GM12892 (cell line): ENCODE measurements at regions not wholly inside any gene's neighbourhood (a gene's known extent, or its start where the extent isn't known, plus 50 kb on each side); places are given as distances from the start of the nearest gene placed in this dataset.

ENCODE experiments used
- DNase-seq: peaks from one replicate; pipeline ENCODE4 v3.0.0; 2011; ENCODE audit not compliant: insufficient read length
- FAIRE-seq: peaks from 2 replicates; lab custom pipeline; 2011; peaks lifted over from hg19 to GRCh38; lab: Jason Lieb, UNC
- POLR2A ChIP-seq: IDR thresholded peaks from 2 replicates; pipeline ENCODE4 v1.6.1; 2011; ENCODE audit warnings: low read depth, low read length, control low read depth
- POLR2AphosphoS5 ChIP-seq: IDR thresholded peaks from 2 replicates; pipeline ENCODE4 v1.6.1; 2011; ENCODE audit warnings: low read depth, low read length, control low read depth
- TAF1 ChIP-seq: IDR thresholded peaks from 2 replicates; pipeline ENCODE4 v1.6.1; 2011; ENCODE audit warnings: low read depth, mild to moderate bottlenecking, control low read depth, low read length, borderline replicate concordance

- no peak for DNase-seq
- TF ChIP-seq POLR2A (no peak), POLR2AphosphoS5 (no peak)
- no peak for FAIRE-seq
These were observed 355.7 kb upstream of the TMPRSS15 start for GRCh38 chr21:18759267-18759666.

DNA sequence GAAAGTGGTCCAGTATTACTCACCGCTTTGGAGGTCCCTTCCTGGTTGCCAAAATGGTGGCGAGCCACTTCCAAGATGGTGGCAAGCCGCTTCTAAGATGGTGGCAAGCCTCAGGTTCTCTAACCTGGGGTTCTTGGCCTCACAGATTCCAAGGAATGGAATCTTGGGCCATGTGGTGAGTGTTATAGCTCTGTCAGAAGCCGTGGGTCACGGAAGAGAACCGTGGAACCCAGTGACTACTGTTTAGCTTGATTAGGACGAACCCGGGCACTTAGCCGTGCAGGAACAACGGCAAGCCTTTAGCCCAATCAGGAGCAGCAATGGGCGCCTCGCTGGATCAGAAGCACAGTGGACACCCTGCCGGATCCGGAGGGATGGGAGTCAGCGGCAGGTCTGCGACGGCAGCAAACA is 356.2 kb upstream of the TMPRSS15 start:
- TF ChIP-seq TAF1 (no peak), POLR2AphosphoS5 (no peak), POLR2A (no peak)
- FAIRE-seq (no peak), DNase-seq (no peak)

DNA sequence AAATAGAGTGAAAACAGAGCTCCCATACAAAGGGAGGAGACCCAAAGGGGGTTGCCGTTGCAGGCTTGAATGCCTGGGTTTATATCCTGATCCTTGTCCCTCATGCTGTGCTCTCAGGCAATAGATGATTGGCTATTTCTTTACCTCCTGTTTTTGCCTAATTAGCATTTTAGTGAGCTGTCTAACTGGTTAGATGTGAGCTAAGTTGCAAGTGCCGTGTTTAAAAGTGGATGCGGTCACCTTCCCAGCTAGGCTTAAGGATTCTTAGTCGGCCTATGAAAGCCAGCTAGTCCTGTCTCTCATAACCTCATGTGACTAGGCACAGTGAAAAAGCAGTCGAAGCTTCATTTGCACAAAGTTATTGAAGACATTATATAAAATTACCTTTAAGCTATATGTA is 356.7 kb upstream of the TMPRSS15 start:
- TF ChIP-seq TAF1 (no peak), POLR2AphosphoS5 (no peak), POLR2A (no peak)
- DNase-seq (no peak), FAIRE-seq (no peak)

DNA sequence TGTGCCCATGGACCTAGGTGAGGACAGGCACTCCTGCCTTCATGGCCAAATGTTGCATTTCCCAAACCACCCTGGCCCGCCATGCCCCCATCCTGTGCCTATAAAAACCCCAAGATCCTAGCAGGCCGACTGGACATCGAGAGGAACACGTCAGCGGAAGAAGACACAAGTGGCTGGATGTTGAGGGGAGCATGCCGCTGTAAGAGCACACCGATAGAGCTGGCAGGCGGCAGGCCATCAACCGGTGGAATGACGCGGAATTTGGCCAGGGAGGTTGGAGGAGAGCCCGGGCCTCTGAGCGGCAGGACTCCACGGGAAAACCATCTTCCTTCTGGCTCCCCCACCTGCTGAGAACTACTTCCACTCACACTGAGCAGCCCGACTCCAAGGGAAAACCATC is 361.1 kb upstream of the TMPRSS15 start:
- FAIRE-seq (no peak), DNase-seq (no peak)
- no peak for TF ChIP-seq POLR2A
- TF ChIP-seq TAF1: no peak
- TF ChIP-seq POLR2AphosphoS5: no peak

DNA sequence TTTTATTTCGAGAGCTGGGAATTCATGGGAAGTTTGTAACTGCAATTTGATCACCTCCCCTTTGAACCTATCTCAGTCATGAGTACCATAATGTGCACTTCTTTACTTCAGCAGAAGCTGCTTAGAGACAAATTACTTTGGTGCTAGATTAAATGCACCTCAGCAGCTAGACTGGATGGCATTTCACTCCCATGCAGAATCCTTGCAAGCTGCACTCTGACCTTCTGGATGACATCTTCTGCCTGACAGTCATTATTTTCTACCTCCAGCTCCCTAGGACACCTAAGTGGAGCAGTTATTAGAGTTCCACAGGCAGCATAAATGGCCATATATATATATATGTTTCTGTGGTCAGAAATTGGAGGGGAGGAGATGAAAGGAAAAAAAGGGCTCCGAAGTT is 366.0 kb upstream of the TMPRSS15 start:
- DNase-seq: no peak
- no peak for TF ChIP-seq POLR2AphosphoS5
- TF ChIP-seq POLR2A: no peak
- no peak for TF ChIP-seq TAF1
- FAIRE-seq: no peak

GRCh38 chr21:18771845-18772380 is 368.3 kb upstream of the TMPRSS15 start:
- FAIRE-seq (no peak), DNase-seq (no peak)
- TF ChIP-seq TAF1: no peak
- TF ChIP-seq POLR2AphosphoS5: no peak
- TF ChIP-seq POLR2A: no peak

DNA sequence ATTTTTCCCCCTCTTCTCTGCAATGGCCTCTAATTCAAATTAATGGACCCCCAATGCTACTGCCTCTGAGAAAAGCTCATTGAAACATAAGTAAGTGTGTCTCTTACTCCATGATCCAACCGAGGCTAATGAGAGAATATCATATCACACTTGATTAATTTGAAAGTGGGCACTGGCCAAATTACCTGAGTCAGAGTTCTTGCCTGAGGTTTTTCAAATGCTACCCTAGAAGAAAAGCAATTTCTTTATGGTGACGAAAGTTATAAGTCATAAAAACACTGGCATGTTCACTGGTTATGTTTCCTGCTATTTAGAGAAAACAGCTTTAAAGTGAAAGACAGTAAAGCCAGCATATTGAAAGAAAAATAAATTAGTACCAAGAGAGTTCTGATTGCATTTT is 368.8 kb upstream of the TMPRSS15 start:
- TF ChIP-seq POLR2A (no peak), TAF1 (no peak), POLR2AphosphoS5 (no peak)
- DNase-seq (no peak), FAIRE-seq (no peak)

GRCh38 chr21:18772897-18773296 is 369.3 kb upstream of the TMPRSS15 start:
- DNase-seq: no peak
- no peak for TF ChIP-seq POLR2AphosphoS5
- TF ChIP-seq TAF1: no peak
- no peak for TF ChIP-seq POLR2A
- FAIRE-seq: no peak

DNA sequence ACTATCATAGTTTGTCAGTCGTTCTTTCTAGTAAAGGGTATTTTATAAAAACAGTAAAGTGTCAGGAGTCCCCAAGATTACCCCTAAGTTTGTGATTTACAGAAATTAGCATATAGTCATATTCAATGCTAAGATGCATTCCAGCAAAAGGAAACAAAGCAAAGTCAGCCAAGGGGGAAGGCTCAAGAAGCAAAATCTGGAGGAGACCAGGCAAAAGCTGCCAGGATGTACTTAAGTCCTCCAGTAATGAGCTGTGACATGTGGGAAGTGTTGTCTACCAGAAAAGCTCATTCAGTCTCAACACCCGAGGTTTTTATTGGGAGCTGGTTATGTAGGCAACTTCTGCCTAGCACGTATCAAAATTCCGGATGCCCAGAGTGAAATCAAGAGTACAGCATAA is 373.4 kb upstream of the TMPRSS15 start:
- DNase-seq: no peak
- no peak for FAIRE-seq
- TF ChIP-seq TAF1: no peak
- TF ChIP-seq POLR2AphosphoS5: no peak
- TF ChIP-seq POLR2A: no peak

DNA sequence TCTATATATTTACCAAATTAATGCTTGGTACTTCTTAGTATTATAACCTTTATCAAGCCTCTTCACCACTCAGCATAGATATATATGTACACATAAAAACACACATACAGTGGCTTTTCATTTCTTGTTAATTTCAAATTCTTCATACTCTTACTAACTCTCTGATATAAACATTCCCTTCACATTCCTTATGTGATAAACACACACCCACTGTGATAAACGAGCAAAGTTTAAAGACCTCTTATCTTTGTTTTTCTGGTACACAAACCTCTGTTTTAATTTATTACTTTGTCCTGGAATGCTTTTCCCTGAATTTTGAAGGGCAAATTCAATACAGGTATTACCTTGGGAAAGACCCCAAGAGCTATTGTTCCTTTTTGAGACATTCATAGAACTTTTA is 379.1 kb upstream of the TMPRSS15 start:
- TF ChIP-seq TAF1 (no peak), POLR2AphosphoS5 (no peak)
- FAIRE-seq: no peak
- no peak for DNase-seq

- no peak for TF ChIP-seq TAF1
- TF ChIP-seq POLR2A: no peak
- no peak for TF ChIP-seq POLR2AphosphoS5
- no peak for FAIRE-seq
- DNase-seq: no peak
These were observed 397.9 kb upstream of the TMPRSS15 start for GRCh38 chr21:18801468-18801867.

DNA sequence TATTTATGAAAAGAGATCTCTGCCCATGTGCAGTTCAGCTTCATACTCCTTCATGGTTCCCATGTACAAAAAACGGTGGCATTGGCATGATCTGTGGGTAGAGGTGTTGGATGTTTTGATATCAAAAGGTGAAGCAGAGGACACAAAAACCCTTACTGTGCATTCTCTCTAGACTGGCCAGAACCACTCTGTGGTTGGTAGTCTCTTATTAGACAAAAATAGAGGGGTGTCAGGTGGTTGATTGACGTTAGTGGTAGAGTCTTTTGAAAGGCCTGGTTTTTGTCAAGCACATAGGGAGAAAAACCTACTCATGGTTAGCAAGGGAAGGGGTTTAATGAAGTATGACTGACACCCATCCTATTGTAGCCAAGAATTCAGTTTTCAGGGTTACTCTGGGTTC is 400.0 kb upstream of the TMPRSS15 start:
- DNase-seq: no peak
- TF ChIP-seq POLR2AphosphoS5 (no peak), POLR2A (no peak), TAF1 (no peak)
- FAIRE-seq: no peak

- DNase-seq: no peak
- FAIRE-seq: no peak
- TF ChIP-seq POLR2AphosphoS5 (no peak), POLR2A (no peak)
These were observed 406.6 kb upstream of the TMPRSS15 start for GRCh38 chr21:18810136-18810535.
